ENCODE measurements at regions not wholly inside any gene's neighbourhood (a gene's known extent, or its start where the extent isn't known, plus 50 kb on each side); places are given as distances from the start of the nearest gene placed in this dataset.
"Not testable (repeated sequence)": the region's sequence is repeated elsewhere in the genome, so short reads cannot be mapped to it uniquely, and the experiment has no call there.

- H3K4me1 ChIP-seq (ENCODE audit: low read depth), result no peaks in the 10 kb centered on the region
- no peaks in the 10 kb centered on the region for H3K27me3 ChIP-seq
- no peaks in the 10 kb centered on the region for H3K36me3 ChIP-seq
- H3K9me3 ChIP-seq (ENCODE audit: low read depth), result peaks cover 4% of the 10 kb centered on the region
- no peak overlapping the region for H3K27ac ChIP-seq
- H3K4me3 ChIP-seq, result no peak overlapping the region
- DNase-seq (ENCODE audit: low read depth in 1 of 2, low spot score in 1 of 2), result no peak
- TF ChIP-seq CTCF (IDR thresholded peaks at IDR 0.05; ENCODE audit: low read depth, low read length), result no peak
Observed at GRCh38 chrX:126489116-126489695, 63.4 kb downstream of the DCAF12L1 start.

DNA sequence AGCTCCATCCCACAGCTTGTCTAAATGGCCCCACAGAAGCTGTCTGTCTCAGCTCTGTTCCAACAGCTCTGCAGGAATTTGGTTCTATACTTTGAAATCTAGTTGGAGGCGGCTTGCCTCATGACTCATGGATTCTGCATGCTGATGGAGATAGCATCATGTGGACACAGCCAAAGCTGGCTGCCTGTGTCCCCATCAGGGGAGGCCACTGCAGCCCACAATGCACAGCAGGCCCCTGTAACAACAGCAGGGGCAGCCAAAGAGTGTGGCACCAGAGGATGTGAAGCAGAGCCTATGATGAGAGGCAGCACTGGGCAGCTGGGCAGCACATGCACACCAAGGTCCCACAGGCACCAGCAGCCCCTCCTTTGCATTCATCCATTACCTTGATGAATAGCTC, 67.2 kb downstream of the DCAF12L1 start:
- Histone ChIP-seq H3K4me3 (no peak overlapping the region), H3K36me3 (no peaks in the 10 kb centered on the region), H3K4me1 (ENCODE audit: low read depth) (no peaks in the 10 kb centered on the region), H3K27ac (no peak overlapping the region), H3K9me3 (ENCODE audit: low read depth) (no peaks in the 10 kb centered on the region), H3K27me3 (no peaks in the 10 kb centered on the region)
- DNase-seq (ENCODE audit: low read depth in 1 of 2, low spot score in 1 of 2), result no peak
- no peak for TF ChIP-seq CTCF (IDR thresholded peaks at IDR 0.05; ENCODE audit: low read depth, low read length)

- no peaks in the 10 kb centered on the region for H3K36me3 ChIP-seq
- no peaks in the 10 kb centered on the region for H3K4me1 ChIP-seq (ENCODE audit: low read depth)
- no peaks in the 10 kb centered on the region for H3K9me3 ChIP-seq (ENCODE audit: low read depth)
- no peak overlapping the region for H3K27ac ChIP-seq
- no peaks in the 10 kb centered on the region for H3K27me3 ChIP-seq
- H3K4me3 ChIP-seq, result no peak overlapping the region
- no peak for TF ChIP-seq CTCF (IDR thresholded peaks at IDR 0.05; ENCODE audit: low read depth, low read length)
- DNase-seq (ENCODE audit: low read depth in 1 of 2, low spot score in 1 of 2), result no peak
Observed at GRCh38 chrX:126481916-126482315, 70.7 kb downstream of the DCAF12L1 start.

GRCh38 chrX:126459896-126460826, 92.5 kb downstream of the DCAF12L1 start:
- peak overlapping the region; percentile 29 for H3K4me3 ChIP-seq
- H3K27ac ChIP-seq; DNase-seq (ENCODE audit: low read depth in 1 of 2, low spot score in 1 of 2): not testable (repeated sequence)

GRCh38 chrX:126456136-126456535, 96.5 kb downstream of the DCAF12L1 start:
- TF ChIP-seq CTCF (IDR thresholded peaks at IDR 0.05; ENCODE audit: low read depth, low read length), result no peak
- H3K9me3 ChIP-seq (ENCODE audit: low read depth), result no peaks in the 10 kb centered on the region
- H3K4me3 ChIP-seq, result no peak overlapping the region
- no peaks in the 10 kb centered on the region for H3K27me3 ChIP-seq
- H3K36me3 ChIP-seq, result no peaks in the 10 kb centered on the region
- no peak overlapping the region for H3K27ac ChIP-seq
- H3K4me1 ChIP-seq (ENCODE audit: low read depth), result no peaks in the 10 kb centered on the region
- no peak for DNase-seq (ENCODE audit: low read depth in 1 of 2, low spot score in 1 of 2)

More at GRCh38 chrX:126459896-126460826, 92.5 kb downstream of the DCAF12L1 start:
- H3K27me3 ChIP-seq; H3K9me3 ChIP-seq (ENCODE audit: low read depth); H3K4me1 ChIP-seq (ENCODE audit: low read depth); H3K36me3 ChIP-seq: not testable (repeated sequence)

- DNase-seq (ENCODE audit: low read depth in 1 of 2, low spot score in 1 of 2), result no peak
- Histone ChIP-seq H3K9me3 (ENCODE audit: low read depth) (no peaks in the 10 kb centered on the region), H3K27me3 (no peaks in the 10 kb centered on the region), H3K4me1 (ENCODE audit: low read depth) (no peaks in the 10 kb centered on the region), H3K4me3 (no peak overlapping the region), H3K36me3 (peaks cover 3% of the 10 kb centered on the region), H3K27ac (no peak overlapping the region)
- no peak for TF ChIP-seq CTCF (IDR thresholded peaks at IDR 0.05; ENCODE audit: low read depth, low read length)
Observed at GRCh38 chrX:126448681-126449080, 103.9 kb downstream of the DCAF12L1 start.

All from cardiac muscle cell (in vitro differentiated cells and primary cell).